Keratinocyte (primary cell): ENCODE measurements at regions not wholly inside any gene's neighbourhood (a gene's known extent, or its start where the extent isn't known, plus 50 kb on each side); places are given as distances from the start of the nearest gene placed in this dataset.

Experiments
- DNase-seq: peaks from one replicate; pipeline ENCODE4 v3.0.0-alpha.2; 2011; ENCODE audit warnings: low read depth, missing footprints, low spot score
- FAIRE-seq: peaks from 2 replicates; lab custom pipeline; 2011; peaks lifted over from hg19 to GRCh38; lab: Jason Lieb, UNC
- H2AFZ ChIP-seq: 2 replicates; pipeline ENCODE4 v1.6.0; 2012; ENCODE audit warnings: low read length, control low read depth, inconsistent platforms; ENCODE audit not compliant: control insufficient read depth
- H3K27ac ChIP-seq: 2 replicates; pipeline ENCODE4 v1.5.1; 2011; ENCODE audit warnings: low read length; ENCODE audit not compliant: control insufficient read depth, insufficient read depth
- H3K27me3 ChIP-seq: 3 replicates; pipeline ENCODE4 v1.6.0; 2011; ENCODE audit warnings: low read length; ENCODE audit not compliant: control insufficient read depth, insufficient read depth; ENCODE audit errors: extremely low read depth
- H3K36me3 ChIP-seq, 2 experiments: 2 replicates in 1 of 2; 3 replicates in 1 of 2; pipeline ENCODE4 v1.5.1; 2011; ENCODE audit warnings: low read length in 2 of 2, mild to moderate bottlenecking in 1 of 2; ENCODE audit not compliant: control insufficient read depth in 2 of 2, insufficient read depth in 2 of 2; ENCODE audit errors: extremely low read depth in 1 of 2
- H3K4me1 ChIP-seq: 3 replicates; pipeline ENCODE4 v1.5.1; 2011; ENCODE audit warnings: low read length; ENCODE audit not compliant: control insufficient read depth, insufficient read depth; ENCODE audit errors: extremely low read depth
- H3K4me2 ChIP-seq: 3 replicates; pipeline ENCODE4 v1.6.0; 2011; ENCODE audit warnings: low read depth, low read length; ENCODE audit not compliant: control insufficient read depth, insufficient read depth; ENCODE audit errors: extremely low read depth
- H3K4me3 ChIP-seq, 3 experiments: fragments of 200-600 bp in 1 of 3; sonication (generic) in 1 of 3; 2 replicates in 2 of 3; 3 replicates in 1 of 3; pipeline ENCODE4 v1.5.1; 2011 to 2016; ENCODE audit warnings: low read length in 3 of 3, mild to moderate bottlenecking in 3 of 3, control low read depth in 2 of 3, inconsistent platforms in 1 of 3, low read depth in 1 of 3, mixed read lengths in 1 of 3, mixed run types in 1 of 3, moderate library complexity in 1 of 3; ENCODE audit not compliant: control insufficient read depth in 2 of 3, insufficient read depth in 2 of 3; ENCODE audit errors: extremely low read depth in 1 of 3
- H3K79me2 ChIP-seq: 2 replicates; pipeline ENCODE4 v1.6.0; 2012; ENCODE audit warnings: low read length; ENCODE audit not compliant: control insufficient read depth, insufficient read depth
- H3K9ac ChIP-seq: 3 replicates; pipeline ENCODE4 v1.6.0; 2011; ENCODE audit warnings: low read length; ENCODE audit not compliant: control insufficient read depth, insufficient read depth; ENCODE audit errors: extremely low read depth
- H3K9me1 ChIP-seq: 3 replicates; pipeline ENCODE4 v1.6.0; 2011; ENCODE audit warnings: low read length; ENCODE audit not compliant: control insufficient read depth, insufficient read depth; ENCODE audit errors: extremely low read depth
- H3K9me3 ChIP-seq: 2 replicates; pipeline ENCODE4 v1.5.1; 2012; ENCODE audit warnings: low read depth, low read length; ENCODE audit not compliant: control insufficient read depth
- H4K20me1 ChIP-seq: 3 replicates; pipeline ENCODE4 v1.6.0; 2011; ENCODE audit warnings: low read length; ENCODE audit not compliant: control insufficient read depth, insufficient read depth; ENCODE audit errors: extremely low read depth
- EZH2 ChIP-seq: IDR thresholded peaks from one replicate; pipeline ENCODE4 v1.6.1; 2012; ENCODE audit warnings: inconsistent platforms, mild to moderate bottlenecking, low read length, moderate library complexity
- dilution Hi-C: fragments of 300-500 bp; cut with MboI; formaldehyde crosslinking; loops from one replicate; pipeline ENCODE4 v1.7.0; 2020; ENCODE audit warnings: low sequenced_read_pairs; ENCODE audit not compliant: extremely low pct_ligation_motif_present
- TF ChIP-seq, protein P1 (sequence below), 3 experiments: IDR thresholded peaks in 1 of 3; conservative IDR thresholded peaks in 1 of 3; optimal IDR thresholded peaks in 1 of 3; 2 replicates in 2 of 3; 3 replicates in 1 of 3; pipeline versions ENCODE3 to v1.5.1; 2011; ENCODE audit warnings: low read length in 3 of 3, mild to moderate bottlenecking in 3 of 3, moderate library complexity in 2 of 3, control low read depth in 1 of 3, inconsistent platforms in 1 of 3; ENCODE audit not compliant: insufficient read depth in 2 of 3; ENCODE audit errors: extremely low read depth in 1 of 3

DNA sequence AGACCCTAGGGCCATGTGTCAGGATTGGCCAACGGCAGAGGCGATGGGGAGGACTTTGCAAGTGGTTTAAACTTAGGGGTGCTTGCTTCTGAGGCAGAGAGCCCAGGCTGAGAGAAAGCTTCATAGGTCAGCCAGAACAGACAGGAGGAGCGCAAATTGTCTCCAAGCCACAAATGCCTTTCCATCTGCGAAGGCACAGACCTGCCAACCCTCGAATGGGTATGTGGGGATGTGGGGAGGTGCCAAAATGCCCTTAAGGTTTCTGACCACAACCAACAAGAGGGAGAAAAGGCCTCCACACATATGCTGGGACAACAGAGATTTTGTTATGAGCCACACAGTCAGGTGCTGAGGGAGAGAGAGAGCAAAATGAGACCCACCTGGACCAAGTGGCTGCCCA, 283.6 kb downstream of the CYP26B1 start:
- Histone ChIP-seq H3K9me3 (no peaks in the 10 kb centered on the region), H3K9me1 (no peaks in the 10 kb centered on the region), H3K9ac (no peak overlapping the region), H3K27me3 (peaks cover 10% of the 10 kb centered on the region), H3K4me1 (no peaks in the 10 kb centered on the region), H3K4me3 (no peak overlapping the region), H2AFZ (no peak overlapping the region), H3K27ac (no peak overlapping the region), H3K79me2 (no peaks in the 10 kb centered on the region), H4K20me1 (no peaks in the 10 kb centered on the region), H3K36me3 (no peaks in the 10 kb centered on the region), H3K4me2 (no peak overlapping the region)
- no peak for FAIRE-seq
- TF ChIP-seq EZH2, result no peak
- TF ChIP-seq, protein P1, sequence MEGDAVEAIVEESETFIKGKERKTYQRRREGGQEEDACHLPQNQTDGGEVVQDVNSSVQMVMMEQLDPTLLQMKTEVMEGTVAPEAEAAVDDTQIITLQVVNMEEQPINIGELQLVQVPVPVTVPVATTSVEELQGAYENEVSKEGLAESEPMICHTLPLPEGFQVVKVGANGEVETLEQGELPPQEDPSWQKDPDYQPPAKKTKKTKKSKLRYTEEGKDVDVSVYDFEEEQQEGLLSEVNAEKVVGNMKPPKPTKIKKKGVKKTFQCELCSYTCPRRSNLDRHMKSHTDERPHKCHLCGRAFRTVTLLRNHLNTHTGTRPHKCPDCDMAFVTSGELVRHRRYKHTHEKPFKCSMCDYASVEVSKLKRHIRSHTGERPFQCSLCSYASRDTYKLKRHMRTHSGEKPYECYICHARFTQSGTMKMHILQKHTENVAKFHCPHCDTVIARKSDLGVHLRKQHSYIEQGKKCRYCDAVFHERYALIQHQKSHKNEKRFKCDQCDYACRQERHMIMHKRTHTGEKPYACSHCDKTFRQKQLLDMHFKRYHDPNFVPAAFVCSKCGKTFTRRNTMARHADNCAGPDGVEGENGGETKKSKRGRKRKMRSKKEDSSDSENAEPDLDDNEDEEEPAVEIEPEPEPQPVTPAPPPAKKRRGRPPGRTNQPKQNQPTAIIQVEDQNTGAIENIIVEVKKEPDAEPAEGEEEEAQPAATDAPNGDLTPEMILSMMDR (optimal IDR thresholded peaks at IDR 0.05 in 1 of 3, IDR thresholded peaks at IDR 0.05 in 1 of 3, conservative IDR thresholded peaks at IDR 0.05 in 1 of 3; ENCODE audit: extremely low read depth in 1 of 3, insufficient read depth in 2 of 3, low read length in 3 of 3), result no peak
- no peak for DNase-seq
- dilution Hi-C loops, result no loop called here

GRCh38 chr2:71863396-71863795, 284.3 kb downstream of the CYP26B1 start:
- TF ChIP-seq EZH2, result no peak
- TF ChIP-seq, protein P1 (optimal IDR thresholded peaks at IDR 0.05 in 1 of 3, IDR thresholded peaks at IDR 0.05 in 1 of 3, conservative IDR thresholded peaks at IDR 0.05 in 1 of 3; ENCODE audit: extremely low read depth in 1 of 3, insufficient read depth in 2 of 3, low read length in 3 of 3), result no peak
- H3K4me3 ChIP-seq, result no peak overlapping the region
- dilution Hi-C loops, result no loop called here
- H3K4me2 ChIP-seq, result no peak overlapping the region
- H3K27ac ChIP-seq, result no peak overlapping the region
- H3K36me3 ChIP-seq, result no peaks in the 10 kb centered on the region
- no peak overlapping the region for H2AFZ ChIP-seq
- no peak for FAIRE-seq
- H4K20me1 ChIP-seq, result no peaks in the 10 kb centered on the region
- peaks cover 10% of the 10 kb centered on the region for H3K27me3 ChIP-seq
- H3K9me1 ChIP-seq, result no peaks in the 10 kb centered on the region
- no peaks in the 10 kb centered on the region for H3K79me2 ChIP-seq
- no peaks in the 10 kb centered on the region for H3K4me1 ChIP-seq
- DNase-seq, result no peak
- H3K9ac ChIP-seq, result no peak overlapping the region
- no peaks in the 10 kb centered on the region for H3K9me3 ChIP-seq
